Liver (tissue), 8 donors: ENCODE measurements at regions not wholly inside any gene's neighbourhood (a gene's known extent, or its start where the extent isn't known, plus 50 kb on each side); places are given as distances from the start of the nearest gene placed in this dataset.

Source experiments
- DNase-seq: peaks from one replicate; pipeline ENCODE4 v3.0.0-alpha.2; 2017; ENCODE audit warnings: low spot score
- H3K27ac ChIP-seq, 2 donors: one replicate each; pipeline ENCODE4 v1.7.0; 2013; ENCODE audit warnings: inconsistent platforms in 2 of 2, low read length in 2 of 2, control low read depth in 1 of 2, low read depth in 1 of 2, mild to moderate bottlenecking in 1 of 2
- H3K27me3 ChIP-seq, 4 donors: one replicate each; pipeline versions ENCODE4 v1.6.1 to v1.7.0; 2013; ENCODE audit warnings: low read length in 3 of 4, inconsistent platforms in 1 of 4, mild to moderate bottlenecking in 1 of 4, moderate library complexity in 1 of 4; ENCODE audit not compliant: control insufficient read depth in 4 of 4, insufficient read depth in 4 of 4
- H3K36me3 ChIP-seq, 4 donors: one replicate each; pipeline versions ENCODE4 v1.6.1 to v1.7.0; 2013; ENCODE audit warnings: low read length in 3 of 4, mild to moderate bottlenecking in 3 of 4, low read depth in 1 of 4, moderate library complexity in 1 of 4; ENCODE audit not compliant: control insufficient read depth in 4 of 4, insufficient read depth in 3 of 4
- H3K4me1 ChIP-seq, 4 donors: one replicate each; pipeline versions ENCODE4 v1.6.1 to v1.7.0; 2013; ENCODE audit warnings: low read length in 3 of 4, mild to moderate bottlenecking in 3 of 4, moderate library complexity in 1 of 4; ENCODE audit not compliant: control insufficient read depth in 4 of 4, insufficient read depth in 4 of 4
- H3K4me3 ChIP-seq, 3 donors: one replicate each; pipeline versions ENCODE4 v1.6.1 to v1.7.0; 2013; ENCODE audit warnings: low read length in 3 of 3, control low read depth in 1 of 3, low read depth in 1 of 3, mild to moderate bottlenecking in 1 of 3
- H3K9ac ChIP-seq, 2 donors: one replicate each; pipeline ENCODE4 v1.7.0; 2013; ENCODE audit warnings: low read length in 2 of 2, mild to moderate bottlenecking in 2 of 2, moderate library complexity in 2 of 2, control low read depth in 1 of 2, low read depth in 1 of 2
- H3K9me3 ChIP-seq, 4 donors: one replicate each; pipeline versions ENCODE4 v1.6.1 to v1.7.0; 2013; ENCODE audit warnings: low read length in 3 of 4; ENCODE audit not compliant: control insufficient read depth in 4 of 4
- ATF3 ChIP-seq: IDR thresholded peaks from 2 replicates; pipeline ENCODE4 v1.6.1; 2016; ENCODE audit warnings: antibody characterized with exemption
- CTCF ChIP-seq: fragments of 150-350 bp; IDR thresholded peaks from 2 replicates; pipeline ENCODE4 v1.5.1; 2017; ENCODE audit warnings: improper control_type of control experiment, low read depth, low read length; ENCODE audit not compliant: missing input control
- EGR1 ChIP-seq, 2 donors: IDR thresholded peaks; 2 replicates each; pipeline ENCODE4 v1.6.1; 2016 to 2018; ENCODE audit warnings: antibody characterized with exemption in 2 of 2, low read depth in 2 of 2
- FOXA1 ChIP-seq: IDR thresholded peaks from 2 replicates; pipeline ENCODE4 v1.6.1; 2016; ENCODE audit warnings: antibody characterized with exemption
- FOXA2 ChIP-seq: IDR thresholded peaks from 2 replicates; pipeline ENCODE4 v1.6.1; 2016; ENCODE audit warnings: antibody characterized with exemption
- GABPA ChIP-seq, 2 donors: IDR thresholded peaks in 1 of 2; conservative IDR thresholded peaks in 1 of 2; 2 replicates each; pipeline ENCODE4 v1.6.1; 2016; ENCODE audit warnings: antibody characterized with exemption in 2 of 2, mild to moderate bottlenecking in 1 of 2, moderate library complexity in 1 of 2
- HNF4A ChIP-seq, 2 donors: conservative IDR thresholded peaks; 2 replicates each; pipeline ENCODE4 v1.6.1; 2016; ENCODE audit warnings: antibody characterized with exemption in 2 of 2, mild to moderate bottlenecking in 2 of 2
- HNF4G ChIP-seq: IDR thresholded peaks from 2 replicates; pipeline ENCODE4 v1.6.1; 2016; ENCODE audit warnings: antibody characterized with exemption
- JUND ChIP-seq, 2 donors: IDR thresholded peaks; 2 replicates each; pipeline ENCODE4 v1.6.1; 2016; ENCODE audit warnings: antibody characterized with exemption in 2 of 2
- MAX ChIP-seq: IDR thresholded peaks from 2 replicates; pipeline ENCODE4 v1.6.1; 2016; ENCODE audit warnings: antibody characterized with exemption
- NR2F2 ChIP-seq: IDR thresholded peaks from 2 replicates; pipeline ENCODE4 v1.6.1; 2016; ENCODE audit warnings: antibody characterized with exemption
- RAD21 ChIP-seq, 2 donors: IDR thresholded peaks; 2 replicates each; pipeline ENCODE4 v1.6.1; 2016; ENCODE audit warnings: antibody characterized with exemption in 2 of 2, mild to moderate bottlenecking in 2 of 2
- REST ChIP-seq: IDR thresholded peaks from 2 replicates; pipeline ENCODE4 v1.6.1; 2016; ENCODE audit warnings: antibody characterized with exemption, mild to moderate bottlenecking
- RXRA ChIP-seq, 2 donors: IDR thresholded peaks; 2 replicates each; pipeline ENCODE4 v1.6.1; 2017 to 2018; ENCODE audit warnings: antibody characterized with exemption in 2 of 2, mild to moderate bottlenecking in 1 of 2
- SP1 ChIP-seq: IDR thresholded peaks from 2 replicates; pipeline ENCODE4 v1.6.1; 2018; ENCODE audit warnings: antibody characterized with exemption, mild to moderate bottlenecking
- YY1 ChIP-seq: IDR thresholded peaks from 2 replicates; pipeline ENCODE4 v1.6.1; 2016; ENCODE audit warnings: antibody characterized with exemption, mild to moderate bottlenecking
- ZBTB33 ChIP-seq: IDR thresholded peaks from 2 replicates; pipeline ENCODE4 v1.6.1; 2016; ENCODE audit warnings: antibody characterized with exemption
- WGBS: extraction: QIAGEN DNeasy Blood & Tissue Kit; methylation state at CpG from one replicate; pipeline ENCODE4 v1.1.7; 2013; 5-methylcytosine and 5-hydroxymethylcytosine counted together
- donor health status: healthy.
- donor health status: healthy.
- donor health status: healthy.
- donor health status: healthy.
- donor health status: healthy.

- no peak for DNase-seq
- H3K9me3 ChIP-seq = no peaks in the 10 kb centered on the region
- WGBS = 61% methylated on average over 11 of the region's 11 CpGs
- peaks cover 0 to 4% (median 0%) of the 10 kb centered on the region in 4 donors for H3K4me1 ChIP-seq
- no peaks in the 10 kb centered on the region for H3K36me3 ChIP-seq
- no peak overlapping the region for H3K4me3 ChIP-seq
- peaks cover 0 to 2% (median under 1%) of the 10 kb centered on the region in 4 donors for H3K27me3 ChIP-seq
- H3K9ac ChIP-seq = no peak overlapping the region
- no peak for TF ChIP-seq MAX
- no peak overlapping the region for H3K27ac ChIP-seq
Measured at GRCh38 chr10:130782467-130782866, 529.1 kb downstream of the TCERG1L start.

GRCh38 chr10:130784326-130784725, 527.2 kb downstream of the TCERG1L start:
- DNase-seq = no peak
- 85% methylated on average over 12 of the region's 12 CpGs for WGBS
- H3K27me3 ChIP-seq = peaks cover 0 to 2% (median under 1%) of the 10 kb centered on the region in 4 donors

GRCh38 chr10:130786365-130786966, 525.1 kb downstream of the TCERG1L start:
- no peaks in the 10 kb centered on the region for H3K9me3 ChIP-seq
- WGBS = 74% methylated on average over 20 of the region's 20 CpGs
- H3K27ac ChIP-seq = no peak overlapping the region
- peaks cover 0 to 4% (median 0%) of the 10 kb centered on the region in 4 donors for H3K4me1 ChIP-seq
- no peak overlapping the region for H3K4me3 ChIP-seq
- TF ChIP-seq FOXA1 (no peak), ATF3 (no peak), EGR1 (IDR thresholded peaks at IDR 0.05; ENCODE audit: low read depth in 2 of 2) (no peak), JUND (IDR thresholded peaks at IDR 0.05) (no peak), HNF4A (conservative IDR thresholded peaks at IDR 0.05) (no peak), MAX (no peak), RXRA (IDR thresholded peaks at IDR 0.05) (no peak), RAD21 (IDR thresholded peaks at IDR 0.05) (no peak), ZBTB33 (no peak), YY1 (no peak), SP1 (no peak), REST (no peak), GABPA (IDR thresholded peaks at IDR 0.05 in 1 of 2, conservative IDR thresholded peaks at IDR 0.05 in 1 of 2) (no peak), CTCF (no peak), NR2F2 (no peak), FOXA2 (no peak), HNF4G (no peak)
- no peak for DNase-seq
- H3K9ac ChIP-seq = no peak overlapping the region
- H3K27me3 ChIP-seq = peaks cover 0 to 2% (median 0%) of the 10 kb centered on the region in 4 donors
- H3K36me3 ChIP-seq = no peaks in the 10 kb centered on the region

More at GRCh38 chr10:130784326-130784725, 527.2 kb downstream of the TCERG1L start:
- no peaks in the 10 kb centered on the region for H3K36me3 ChIP-seq
- peaks cover 0 to 4% (median 0%) of the 10 kb centered on the region in 4 donors for H3K4me1 ChIP-seq
- no peaks in the 10 kb centered on the region for H3K9me3 ChIP-seq
- no peak overlapping the region for H3K9ac ChIP-seq
- H3K27ac ChIP-seq = no peak overlapping the region
- TF ChIP-seq RAD21 (IDR thresholded peaks at IDR 0.05) (no peak), RXRA (IDR thresholded peaks at IDR 0.05) (no peak), FOXA1 (no peak), HNF4G (no peak), GABPA (IDR thresholded peaks at IDR 0.05 in 1 of 2, conservative IDR thresholded peaks at IDR 0.05 in 1 of 2) (no peak)
- no peak overlapping the region for H3K4me3 ChIP-seq
